Epidermal melanocyte (primary cell): ENCODE measurements at regions not wholly inside any gene's neighbourhood (a gene's known extent, or its start where the extent isn't known, plus 50 kb on each side); places are given as distances from the start of the nearest gene placed in this dataset.

ENCODE experiments used
- DNase-seq: peaks from one replicate; pipeline ENCODE4 v3.0.0; 2011; ENCODE audit warnings: low spot score; ENCODE audit not compliant: insufficient read length

- no peak for DNase-seq
Measured at GRCh38 chr17:71234349-71234748, 886.5 kb upstream of the SOX9 start.

DNA sequence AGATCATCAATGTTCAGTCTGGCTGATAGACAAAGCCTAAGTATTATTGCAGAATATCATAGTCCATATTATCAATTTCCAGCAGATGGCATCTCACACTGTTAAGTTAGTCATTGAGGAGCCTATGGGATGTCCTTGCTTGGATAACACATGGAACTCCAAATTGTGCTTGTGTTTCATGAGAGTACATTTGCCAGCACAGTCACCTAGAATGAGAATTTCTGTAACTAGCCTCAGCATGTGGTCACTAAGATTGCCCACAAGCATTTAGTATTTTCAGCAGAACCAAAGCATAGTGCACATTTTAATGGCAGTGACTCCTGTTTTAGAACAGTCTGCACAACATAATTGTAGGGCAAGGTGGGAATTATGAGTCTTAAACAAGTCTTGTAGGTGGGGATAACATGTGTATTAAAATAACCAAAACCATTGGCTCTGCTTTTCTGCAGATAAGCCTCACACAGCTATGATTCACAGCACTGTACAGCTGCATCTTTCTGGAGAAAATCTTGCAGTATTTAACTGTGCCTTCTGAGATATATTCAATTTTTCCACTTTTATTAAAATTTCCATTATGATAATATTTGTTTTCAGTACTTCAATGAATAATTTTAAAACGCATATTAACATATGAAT lies 882.8 kb upstream of the SOX9 start:
- DNase-seq, result no peak

- DNase-seq, result no peak
Measured at GRCh38 chr17:71247441-71248015, 873.3 kb upstream of the SOX9 start.

- DNase-seq, result no peak
Measured at GRCh38 chr17:71251276-71251675, 869.5 kb upstream of the SOX9 start.

GRCh38 chr17:71251951-71252350 lies 868.9 kb upstream of the SOX9 start:
- no peak for DNase-seq

- DNase-seq, result no peak
Measured at GRCh38 chr17:71252436-71252835, 868.4 kb upstream of the SOX9 start.

DNA sequence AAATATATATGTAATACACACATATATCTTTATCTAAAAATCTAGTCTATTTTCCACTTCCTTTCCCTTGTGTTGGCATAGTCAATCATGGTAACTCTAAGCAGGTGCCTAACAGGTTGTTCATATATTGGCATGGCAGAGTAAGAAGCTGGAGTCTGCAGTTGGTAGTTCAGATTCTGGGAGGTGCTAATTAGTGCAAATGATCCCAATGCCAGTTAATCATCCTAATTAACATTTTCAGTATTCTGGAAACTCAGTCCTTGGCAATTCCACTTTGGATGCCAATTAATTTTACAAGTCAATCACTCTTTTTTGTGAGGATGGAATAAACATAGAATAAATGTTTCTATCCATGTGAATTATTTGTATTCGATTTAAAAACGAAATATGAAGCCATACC lies 863.7 kb upstream of the SOX9 start:
- DNase-seq, result no peak

- DNase-seq, result no peak
Measured at GRCh38 chr17:71260366-71260940, 860.4 kb upstream of the SOX9 start.

DNA sequence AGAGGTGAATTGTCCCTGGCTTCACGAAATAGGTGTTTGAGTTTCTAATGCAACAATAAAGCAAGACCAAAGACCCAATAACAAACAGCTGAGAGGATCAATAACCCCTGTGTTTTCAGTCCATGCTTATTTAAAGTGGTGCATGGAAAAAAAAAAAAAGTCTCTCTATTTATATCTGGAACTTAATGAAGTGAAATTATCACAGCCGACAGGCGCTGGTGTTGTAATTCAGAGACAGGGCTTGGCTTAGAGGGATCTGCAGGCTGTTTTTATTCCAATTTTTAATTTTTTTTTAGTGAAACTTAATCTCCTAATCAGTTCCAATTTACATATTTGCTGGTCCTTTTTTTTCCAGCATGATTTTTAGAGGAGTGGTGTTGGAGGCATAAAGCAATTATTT lies 858.2 kb upstream of the SOX9 start:
- DNase-seq, result no peak

DNA sequence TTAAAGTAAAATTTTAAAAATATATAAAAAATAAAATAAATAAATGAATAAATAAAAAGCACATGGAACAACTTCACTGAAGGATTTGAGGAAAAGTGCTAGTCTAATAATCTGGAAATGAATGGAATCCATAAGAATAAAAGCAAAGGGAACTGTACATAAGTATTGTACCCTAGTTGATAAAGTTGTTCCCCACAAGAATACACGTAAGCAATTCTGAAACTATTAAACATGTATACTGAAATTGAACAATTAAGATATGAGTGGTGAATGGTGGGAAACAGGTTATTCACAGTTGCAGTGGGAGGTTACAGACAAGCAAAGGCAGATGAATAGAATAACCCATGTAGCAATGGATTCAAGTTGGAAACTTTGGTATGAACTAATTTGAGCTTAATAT lies 853.2 kb upstream of the SOX9 start:
- no peak for DNase-seq

- no peak for DNase-seq
Measured at GRCh38 chr17:71269201-71269600, 851.6 kb upstream of the SOX9 start.

DNA sequence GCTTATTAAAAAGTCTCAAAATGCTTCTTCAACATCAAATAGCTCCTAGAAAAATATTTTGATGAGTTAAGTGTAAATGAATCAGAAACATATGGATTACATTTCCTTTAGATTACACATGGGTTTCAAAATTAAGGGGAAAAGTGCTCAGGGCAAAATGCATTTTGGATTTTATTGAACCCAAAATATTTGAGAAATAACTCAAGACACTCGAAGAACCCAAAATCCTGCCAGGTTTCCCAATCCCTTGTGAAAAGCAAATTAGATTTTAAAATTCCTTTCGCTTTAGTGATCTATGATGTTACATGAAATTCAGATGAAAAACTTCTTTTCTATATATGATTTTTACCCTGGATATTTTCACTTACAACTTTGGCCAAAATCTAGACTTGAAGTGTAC lies 847.4 kb upstream of the SOX9 start:
- DNase-seq, result no peak

- DNase-seq, result no peak
Measured at GRCh38 chr17:71276079-71276478, 844.7 kb upstream of the SOX9 start.

- no peak for DNase-seq
Measured at GRCh38 chr17:71283486-71283885, 837.3 kb upstream of the SOX9 start.

DNA sequence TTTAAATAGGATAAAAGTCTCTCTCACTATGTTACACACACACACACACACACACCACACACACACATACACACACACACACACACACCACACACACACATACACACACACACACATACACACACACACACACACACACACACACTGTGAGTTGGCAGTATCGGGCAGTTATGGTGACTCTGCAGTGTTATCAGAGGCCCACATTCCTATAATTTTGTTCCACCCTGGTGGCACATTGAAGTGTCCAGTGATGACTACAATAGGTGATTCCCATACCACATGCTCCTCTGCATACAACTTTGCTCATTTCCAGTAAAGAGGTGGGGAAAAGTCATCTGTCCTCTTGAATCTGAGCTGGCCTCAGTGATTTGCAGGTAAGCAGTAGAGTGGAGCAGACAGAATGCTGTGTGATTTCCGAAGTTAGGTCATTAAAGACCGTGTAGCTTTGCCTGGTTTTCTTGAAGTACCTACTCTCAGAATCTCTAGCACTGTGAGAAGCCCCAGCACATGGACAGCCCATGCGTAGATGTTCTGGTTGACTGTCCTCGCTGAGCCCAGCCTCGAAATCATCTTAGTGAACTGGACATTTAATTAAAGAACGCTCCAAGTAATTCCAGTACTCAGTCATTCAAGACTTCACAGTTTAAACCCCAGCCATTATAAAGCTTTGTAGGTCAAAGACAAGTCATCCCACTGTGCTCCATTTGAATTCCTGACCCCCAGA lies 836.6 kb upstream of the SOX9 start:
- no peak for DNase-seq

GRCh38 chr17:71286625-71287024 lies 834.2 kb upstream of the SOX9 start:
- DNase-seq, result no peak

DNA sequence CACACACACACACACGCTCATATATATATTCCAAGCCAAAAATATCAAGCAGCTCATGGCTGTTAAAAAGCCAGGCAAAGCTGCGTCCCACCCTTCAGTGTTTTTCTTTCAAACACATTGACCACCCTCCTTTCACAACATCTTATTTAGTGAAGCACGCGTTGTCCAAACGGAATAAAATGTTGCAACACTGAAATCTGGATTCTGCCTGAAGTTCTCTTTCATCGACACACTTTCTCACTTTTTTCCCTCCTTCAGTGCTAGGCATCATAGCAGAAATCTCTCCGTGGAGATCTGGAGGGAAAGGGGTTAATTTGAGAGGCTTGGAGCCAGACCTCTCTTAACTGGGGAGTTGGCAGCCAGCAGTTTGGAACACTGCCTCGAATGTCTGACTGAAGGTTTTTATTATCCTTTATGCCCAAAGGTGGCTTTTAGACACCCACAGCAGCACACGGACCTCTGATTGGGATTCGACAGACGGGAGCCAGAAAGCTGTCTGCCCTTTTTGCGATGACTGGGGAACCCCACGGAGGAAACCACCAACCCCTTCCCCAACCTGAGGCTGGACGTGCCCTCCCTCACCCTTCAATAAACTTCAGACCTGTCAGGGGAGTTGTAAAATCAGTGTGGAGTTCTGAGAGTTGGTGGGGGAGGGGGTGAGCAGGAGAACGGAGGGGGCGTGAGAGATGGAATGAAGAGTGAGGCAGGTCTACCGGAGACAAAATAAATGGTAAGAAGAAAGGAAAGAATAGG lies 833.6 kb upstream of the SOX9 start:
- DNase-seq, result no peak

DNA sequence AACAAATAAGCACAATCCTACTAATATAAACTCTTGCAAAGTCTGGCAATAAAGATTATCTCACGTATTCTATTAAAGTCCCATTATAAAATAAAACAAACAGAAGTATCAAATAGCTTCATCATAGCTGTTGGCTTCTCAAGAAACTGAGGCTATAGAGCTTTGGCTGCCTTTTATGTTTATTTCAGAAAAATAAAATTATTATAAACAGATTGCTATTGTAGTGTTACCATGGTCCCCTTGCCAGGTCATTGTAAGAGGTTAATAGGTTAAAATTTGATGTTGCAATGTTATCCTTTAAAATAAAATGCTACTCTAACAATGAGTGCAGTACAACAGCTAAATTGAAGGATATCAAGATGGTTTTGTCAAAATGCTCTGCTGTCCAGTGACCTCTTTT lies 828.8 kb upstream of the SOX9 start:
- DNase-seq, result no peak

DNA sequence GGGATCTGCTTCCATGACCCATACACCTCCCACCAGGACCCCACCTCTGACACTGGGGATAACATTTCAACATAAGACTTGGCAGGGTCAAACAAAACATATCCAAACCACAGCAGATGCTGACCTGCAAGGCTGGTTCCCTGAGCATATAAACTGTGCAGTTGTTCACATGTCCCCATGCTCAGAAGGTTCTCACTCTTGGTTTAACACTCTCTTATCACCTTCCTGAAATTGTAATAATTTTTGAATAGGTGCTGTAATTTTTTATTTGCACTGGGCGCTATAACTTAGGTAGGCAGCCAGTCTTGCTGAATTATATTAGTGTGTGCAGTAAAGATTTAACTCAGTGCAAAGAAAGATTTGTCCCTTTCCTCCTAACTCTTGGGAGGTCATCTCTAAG lies 824.8 kb upstream of the SOX9 start:
- DNase-seq, result no peak

DNA sequence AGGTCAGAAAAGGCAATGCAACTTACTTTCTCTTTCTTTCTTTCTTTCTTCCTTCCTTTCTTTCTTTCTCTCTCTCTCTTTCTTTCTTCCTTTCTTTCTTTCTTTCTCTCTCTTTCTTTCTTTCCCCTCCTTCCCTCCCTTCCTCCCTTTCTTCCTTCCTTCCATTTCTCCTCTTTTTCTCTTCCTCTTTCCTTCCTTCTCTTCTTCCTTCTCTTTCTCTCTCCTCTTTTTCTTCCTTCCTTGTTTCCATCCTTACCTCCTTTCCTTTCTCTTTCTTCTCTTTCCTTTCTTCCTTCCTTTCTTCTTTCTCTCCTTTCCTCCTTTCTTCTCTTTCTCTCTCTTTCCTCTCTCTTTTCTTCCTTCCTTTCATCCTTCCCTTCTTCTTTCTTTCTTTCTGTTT lies 819.8 kb upstream of the SOX9 start:
- DNase-seq, result no peak

GRCh38 chr17:71302721-71303549 lies 817.9 kb upstream of the SOX9 start:
- DNase-seq, result no peak
